Subcutaneous abdominal adipose tissue (tissue), 5 donors: ENCODE measurements at regions not wholly inside any gene's neighbourhood (a gene's known extent, or its start where the extent isn't known, plus 50 kb on each side); places are given as distances from the start of the nearest gene placed in this dataset.

Experiments
- H3K27ac ChIP-seq: one replicate; pipeline ENCODE4 v1.7.0; 2013; ENCODE audit warnings: low read depth, mild to moderate bottlenecking, inconsistent platforms, low read length, moderate library complexity
- H3K27me3 ChIP-seq, 5 donors: one replicate each; pipeline ENCODE4 v1.7.0; 2013; ENCODE audit warnings: low read length in 5 of 5, inconsistent platforms in 1 of 5; ENCODE audit not compliant: control insufficient read depth in 5 of 5, insufficient read depth in 4 of 5
- H3K36me3 ChIP-seq, 5 donors: one replicate each; pipeline ENCODE4 v1.7.0; 2013; ENCODE audit warnings: low read length in 5 of 5; ENCODE audit not compliant: control insufficient read depth in 5 of 5, insufficient read depth in 5 of 5
- H3K4me1 ChIP-seq, 5 donors: one replicate each; pipeline ENCODE4 v1.7.0; 2013; ENCODE audit warnings: low read length in 5 of 5, mild to moderate bottlenecking in 3 of 5, moderate library complexity in 1 of 5; ENCODE audit not compliant: control insufficient read depth in 5 of 5, insufficient read depth in 5 of 5
- H3K4me3 ChIP-seq, 5 donors: one replicate each; pipeline ENCODE4 v1.7.0; 2013; ENCODE audit warnings: low read length in 5 of 5, low read depth in 1 of 5
- H3K9ac ChIP-seq, 5 donors: one replicate each; pipeline ENCODE4 v1.7.0; 2013; ENCODE audit warnings: low read length in 5 of 5, mild to moderate bottlenecking in 4 of 5, moderate library complexity in 3 of 5
- H3K9me3 ChIP-seq, 5 donors: one replicate each; pipeline ENCODE4 v1.7.0; 2013; ENCODE audit warnings: low read length in 5 of 5; ENCODE audit not compliant: control insufficient read depth in 5 of 5
- donor health status: healthy.
- donor health status: healthy.
- donor health status: healthy.
- donor health status: healthy.
- donor health status: healthy.

GRCh38 chr10:28199941-28200340 lies 102.9 kb downstream of the MPP7 start:
- peaks cover 0 to 9% (median 8%) of the 10 kb centered on the region in 5 donors for H3K4me1 ChIP-seq
- no peaks in the 10 kb centered on the region for H3K36me3 ChIP-seq
- H3K4me3 ChIP-seq: no peak overlapping the region
- H3K27me3 ChIP-seq: no peaks in the 10 kb centered on the region
- H3K27ac ChIP-seq: no peak overlapping the region
- no peaks in the 10 kb centered on the region for H3K9me3 ChIP-seq
- H3K9ac ChIP-seq: no peak overlapping the region

- H3K9ac ChIP-seq: no peak overlapping the region
- no peak overlapping the region for H3K27ac ChIP-seq
- H3K27me3 ChIP-seq: no peaks in the 10 kb centered on the region
- H3K36me3 ChIP-seq: no peaks in the 10 kb centered on the region
- H3K4me3 ChIP-seq: no peak overlapping the region
- no peaks in the 10 kb centered on the region for H3K9me3 ChIP-seq
- no peaks in the 10 kb centered on the region for H3K4me1 ChIP-seq
These were observed 112.7 kb downstream of the MPP7 start for GRCh38 chr10:28190196-28190595.

- H3K9ac ChIP-seq: no peak overlapping the region
- no peaks in the 10 kb centered on the region for H3K36me3 ChIP-seq
- no peaks in the 10 kb centered on the region for H3K27me3 ChIP-seq
- no peaks in the 10 kb centered on the region for H3K4me1 ChIP-seq
- no peak overlapping the region for H3K27ac ChIP-seq
- H3K4me3 ChIP-seq: no peak overlapping the region
- H3K9me3 ChIP-seq: no peaks in the 10 kb centered on the region
These were observed 114.3 kb downstream of the MPP7 start for GRCh38 chr10:28188526-28188925.

- Histone ChIP-seq H3K27ac (no peak overlapping the region), H3K9me3 (no peaks in the 10 kb centered on the region), H3K36me3 (no peaks in the 10 kb centered on the region), H3K4me3 (no peak overlapping the region), H3K4me1 (no peaks in the 10 kb centered on the region), H3K9ac (no peak overlapping the region), H3K27me3 (no peaks in the 10 kb centered on the region)
These were observed 115.8 kb downstream of the MPP7 start for GRCh38 chr10:28186887-28187578.

GRCh38 chr10:28186461-28186860 lies 116.4 kb downstream of the MPP7 start:
- Histone ChIP-seq H3K4me1 (no peaks in the 10 kb centered on the region), H3K4me3 (no peak overlapping the region), H3K27ac (no peak overlapping the region), H3K36me3 (no peaks in the 10 kb centered on the region), H3K9ac (no peak overlapping the region), H3K27me3 (no peaks in the 10 kb centered on the region), H3K9me3 (no peaks in the 10 kb centered on the region)

- H3K36me3 ChIP-seq: no peaks in the 10 kb centered on the region
- no peaks in the 10 kb centered on the region for H3K27me3 ChIP-seq
- H3K9me3 ChIP-seq: no peaks in the 10 kb centered on the region
- H3K27ac ChIP-seq: no peak overlapping the region
- H3K4me3 ChIP-seq: no peak overlapping the region
- no peak overlapping the region for H3K9ac ChIP-seq
- H3K4me1 ChIP-seq: no peaks in the 10 kb centered on the region
These were observed 118.1 kb downstream of the MPP7 start for GRCh38 chr10:28184810-28185209.

- no peak overlapping the region for H3K27ac ChIP-seq
These were observed 121.3 kb downstream of the MPP7 start for GRCh38 chr10:28181478-28182096.

GRCh38 chr10:28180654-28181053 lies 122.2 kb downstream of the MPP7 start:
- H3K4me3 ChIP-seq: no peak overlapping the region
- H3K27me3 ChIP-seq: no peaks in the 10 kb centered on the region
- H3K36me3 ChIP-seq: no peaks in the 10 kb centered on the region
- no peaks in the 10 kb centered on the region for H3K9me3 ChIP-seq
- H3K27ac ChIP-seq: no peak overlapping the region
- no peak overlapping the region for H3K9ac ChIP-seq
- H3K4me1 ChIP-seq: peaks cover 0 to 7% (median 3%) of the 10 kb centered on the region in 5 donors

More at GRCh38 chr10:28181478-28182096, 121.3 kb downstream of the MPP7 start:
- Histone ChIP-seq H3K4me1 (peaks cover 0 to 7% (median 3%) of the 10 kb centered on the region in 5 donors), H3K36me3 (no peaks in the 10 kb centered on the region), H3K9me3 (no peaks in the 10 kb centered on the region), H3K27me3 (no peaks in the 10 kb centered on the region), H3K9ac (no peak overlapping the region), H3K4me3 (no peak overlapping the region)

GRCh38 chr10:28179743-28180099 lies 123.1 kb downstream of the MPP7 start:
- H3K9ac ChIP-seq: no peak overlapping the region
- H3K9me3 ChIP-seq: no peaks in the 10 kb centered on the region
- H3K36me3 ChIP-seq: no peaks in the 10 kb centered on the region
- H3K27me3 ChIP-seq: no peaks in the 10 kb centered on the region
- no peak overlapping the region for H3K4me3 ChIP-seq
- peaks cover 0 to 7% (median 3%) of the 10 kb centered on the region in 5 donors for H3K4me1 ChIP-seq
- H3K27ac ChIP-seq: no peak overlapping the region

- no peaks in the 10 kb centered on the region for H3K27me3 ChIP-seq
- H3K27ac ChIP-seq: no peak overlapping the region
- H3K9ac ChIP-seq: no peak overlapping the region
- no peaks in the 10 kb centered on the region for H3K9me3 ChIP-seq
- no peak overlapping the region for H3K4me3 ChIP-seq
- no peaks in the 10 kb centered on the region for H3K36me3 ChIP-seq
- peaks cover 0 to 7% (median 3%) of the 10 kb centered on the region in 5 donors for H3K4me1 ChIP-seq
These were observed 123.7 kb downstream of the MPP7 start for GRCh38 chr10:28179006-28179742.
